IMR-90 (cell line): ENCODE measurements at regions not wholly inside any gene's neighbourhood (a gene's known extent, or its start where the extent isn't known, plus 50 kb on each side); places are given as distances from the start of the nearest gene placed in this dataset.

Experiments used
- ATAC-seq: fragments of 200-7000 bp; cut with Tn5 transposase; 2 replicates; pipeline ENCODE4 v1.9.1; 2020; ENCODE audit warnings: low read depth, mild to moderate bottlenecking, moderate library complexity
- BruUV-seq: library from RNA; stranded (reverse); fragments of 400-500 nt; replicated peaks from 2 replicates; lab custom pipeline; 2021; lab: Mats Ljungman, UMichigan
- CTCF ChIA-PET: fragments of 300-600 bp; formaldehyde crosslinking; extraction: SDS; loops from one replicate; lab custom pipeline; 2021; ENCODE audit warnings: antibody characterized with exemption; lab: Yijun Ruan, JAX
- POLR2A ChIA-PET: fragments of 300-600 bp; sonication (Branson Sonifier 250); formaldehyde crosslinking; loops from one replicate; lab custom pipeline; 2022; ENCODE audit warnings: antibody characterized with exemption; ENCODE audit not compliant: unreplicated experiment; lab: Charles Lee
- DNase-seq: peaks from one replicate; pipeline ENCODE4 v3.0.0; 2013
- H2AFZ ChIP-seq: replicated peaks from 2 replicates; pipeline ENCODE3; 2013; ENCODE audit warnings: low read length, mild to moderate bottlenecking; ENCODE audit not compliant: poor library complexity
- H2AK5ac ChIP-seq: 2 replicates; pipeline ENCODE4 v1.6.1; 2013; ENCODE audit warnings: low read depth, low read length, inconsistent platforms
- H2AK9ac ChIP-seq: replicated peaks from 2 replicates; pipeline ENCODE3; 2013; ENCODE audit warnings: mild to moderate bottlenecking, low read depth, low read length, moderate library complexity; ENCODE audit not compliant: poor library complexity
- H2BK120ac ChIP-seq: 2 replicates; pipeline ENCODE4 v1.6.1; 2013; ENCODE audit warnings: low read depth, low read length, inconsistent platforms
- H2BK15ac ChIP-seq: 3 replicates; pipeline ENCODE4 v1.6.1; 2013; ENCODE audit warnings: low read depth, low read length, inconsistent platforms
- H2BK20ac ChIP-seq: 2 replicates; pipeline ENCODE4 v1.6.1; 2013; ENCODE audit warnings: low read depth, mild to moderate bottlenecking, inconsistent platforms, low read length, moderate library complexity
- H2BK5ac ChIP-seq: 2 replicates; pipeline ENCODE4 v1.6.1; 2013; ENCODE audit warnings: mild to moderate bottlenecking, low read depth, low read length, inconsistent platforms; ENCODE audit not compliant: poor library complexity, severe bottlenecking
- H3K14ac ChIP-seq: replicated peaks from 2 replicates; pipeline ENCODE4 v1.6.1; 2013; ENCODE audit warnings: low read depth, low read length, inconsistent platforms
- H3K18ac ChIP-seq: 2 replicates; pipeline ENCODE4 v1.6.1; 2013; ENCODE audit warnings: low read depth, low read length, control low read depth
- H3K23ac ChIP-seq: 2 replicates; pipeline ENCODE4 v1.6.1; 2013; ENCODE audit warnings: low read depth, low read length, inconsistent platforms
- H3K27ac ChIP-seq: 2 replicates; pipeline ENCODE4 v1.5.1; 2013; ENCODE audit warnings: mild to moderate bottlenecking, control low read depth, low read length; ENCODE audit not compliant: insufficient read depth
- H3K27me3 ChIP-seq: 2 replicates; pipeline ENCODE4 v1.6.1; 2013; ENCODE audit warnings: low read length; ENCODE audit not compliant: control insufficient read depth, insufficient read depth
- H3K36me3 ChIP-seq: 2 replicates; pipeline ENCODE4 v1.6.1; 2013; ENCODE audit warnings: low read length, mixed read lengths; ENCODE audit not compliant: control insufficient read depth, insufficient read depth
- H3K4ac ChIP-seq: 2 replicates; pipeline ENCODE4 v1.6.1; 2013; ENCODE audit warnings: low read depth, low read length, inconsistent platforms
- H3K4me1 ChIP-seq: 2 replicates; pipeline ENCODE4 v1.6.1; 2013; ENCODE audit warnings: low read length, mixed read lengths; ENCODE audit not compliant: control insufficient read depth, insufficient read depth
- H3K4me2 ChIP-seq: 2 replicates; pipeline ENCODE4 v1.6.1; 2013; ENCODE audit warnings: low read depth, mild to moderate bottlenecking, control low read depth, low read length, moderate library complexity
- H3K4me3 ChIP-seq: 2 replicates; pipeline ENCODE4 v1.5.1; 2013; ENCODE audit warnings: low read depth, mild to moderate bottlenecking, control low read depth, low read length, moderate library complexity; ENCODE audit not compliant: insufficient read depth
- H3K56ac ChIP-seq: 2 replicates; pipeline ENCODE4 v1.6.1; 2013; ENCODE audit warnings: low read length, inconsistent platforms; ENCODE audit not compliant: insufficient read depth; ENCODE audit errors: extremely low read depth
- H3K79me1 ChIP-seq, 2 experiments: 2 replicates each; pipeline ENCODE4 v1.6.1; 2013; ENCODE audit warnings: low read length in 2 of 2, inconsistent platforms in 1 of 2, low read depth in 1 of 2
- H3K9ac ChIP-seq: 2 replicates; pipeline ENCODE4 v1.6.1; 2013; ENCODE audit warnings: low read depth, low read length, control low read depth
- H3K9me1 ChIP-seq: 2 replicates; pipeline ENCODE4 v1.6.1; 2013; ENCODE audit warnings: low read length, inconsistent platforms; ENCODE audit not compliant: insufficient read depth
- H3K9me3 ChIP-seq: 2 replicates; pipeline ENCODE4 v1.6.1; 2013; ENCODE audit warnings: low read length; ENCODE audit not compliant: control insufficient read depth, insufficient read depth
- H4K20me1 ChIP-seq: 2 replicates; pipeline ENCODE4 v1.6.1; 2013; ENCODE audit warnings: low read length, inconsistent platforms; ENCODE audit not compliant: insufficient read depth
- H4K5ac ChIP-seq: 2 replicates; pipeline ENCODE4 v1.6.1; 2013; ENCODE audit warnings: mild to moderate bottlenecking, low read depth, low read length, control low read depth
- H4K8ac ChIP-seq, 2 experiments: 2 replicates each; pipeline ENCODE4 v1.6.1; 2013; ENCODE audit warnings: low read depth in 2 of 2, low read length in 2 of 2, control low read depth in 1 of 2, inconsistent platforms in 1 of 2
- H4K91ac ChIP-seq: 2 replicates; pipeline ENCODE4 v1.6.1; 2013; ENCODE audit warnings: low read depth, low read length, inconsistent platforms; ENCODE audit not compliant: insufficient read depth
- BHLHE40 ChIP-seq: fragments of 150-350 bp; IDR thresholded peaks from 2 replicates; pipeline ENCODE4 v1.6.1; 2016; ENCODE audit warnings: mild to moderate bottlenecking, low read depth, low read length
- CEBPB ChIP-seq: IDR thresholded peaks from 2 replicates; pipeline ENCODE4 v1.6.1; 2012; ENCODE audit warnings: low read depth, low read length, improper control_type of control experiment
- CHD1 ChIP-seq: IDR thresholded peaks from 2 replicates; pipeline ENCODE4 v1.6.1; 2012; ENCODE audit warnings: low read depth, low read length, improper control_type of control experiment
- ELK1 ChIP-seq: fragments of 150-350 bp; IDR thresholded peaks from 2 replicates; pipeline ENCODE4 v1.6.1; 2016; ENCODE audit warnings: low read depth, mild to moderate bottlenecking, low read length, moderate library complexity, borderline replicate concordance
- FOS ChIP-seq: fragments of 150-350 bp; IDR thresholded peaks from 2 replicates; pipeline ENCODE4 v1.6.1; 2016; ENCODE audit warnings: low read depth, low read length
- MAZ ChIP-seq: IDR thresholded peaks from 2 replicates; pipeline ENCODE4 v1.6.1; 2012; ENCODE audit warnings: low read depth, mild to moderate bottlenecking, low read length, improper control_type of control experiment, moderate library complexity, borderline replicate concordance
- MXI1 ChIP-seq: IDR thresholded peaks from 2 replicates; pipeline ENCODE4 v1.6.1; 2012; ENCODE audit warnings: low read depth, mild to moderate bottlenecking, low read length, moderate library complexity, borderline replicate concordance
- NFE2L2 ChIP-seq: fragments of 150-350 bp; IDR thresholded peaks from 2 replicates; pipeline ENCODE4 v1.6.1; 2016; ENCODE audit warnings: low read depth, mild to moderate bottlenecking, low read length
- POLR2A ChIP-seq: IDR thresholded peaks from 2 replicates; pipeline ENCODE4 v1.6.1; 2012; ENCODE audit warnings: mild to moderate bottlenecking, low read depth, low read length
- RAD21 ChIP-seq: IDR thresholded peaks from 2 replicates; pipeline ENCODE4 v1.6.1; 2012; ENCODE audit warnings: low read length, improper control_type of control experiment
- RCOR1 ChIP-seq: IDR thresholded peaks from 2 replicates; pipeline ENCODE4 v1.6.1; 2012; ENCODE audit warnings: mild to moderate bottlenecking, low read length, improper control_type of control experiment; ENCODE audit not compliant: insufficient replicate concordance
- RFX5 ChIP-seq: IDR thresholded peaks from 2 replicates; pipeline ENCODE4 v1.8.0; 2012; ENCODE audit warnings: low read depth, mild to moderate bottlenecking, low read length, moderate library complexity
- SMC3 ChIP-seq: fragments of 150-350 bp; IDR thresholded peaks from 2 replicates; pipeline ENCODE4 v1.6.1; 2016; ENCODE audit warnings: low read depth, mild to moderate bottlenecking, antibody characterized with exemption, low read length, moderate library complexity
- USF2 ChIP-seq: fragments of 150-350 bp; IDR thresholded peaks from 2 replicates; pipeline ENCODE4 v1.6.1; 2017; ENCODE audit warnings: mild to moderate bottlenecking, antibody characterized with exemption, low read length, low read depth
- WGBS, 2 experiments: methylation state at CpG; one replicate each; pipeline versions ENCODE4 v1.1.5 to v1.1.7; 2013; ENCODE audit warnings: missing lambda C conversion rate in 2 of 2; ENCODE audit not compliant: insufficient read length in 1 of 2; ENCODE audit errors: extremely low coverage in 2 of 2; 5-methylcytosine and 5-hydroxymethylcytosine counted together
- dilution Hi-C: fragments of 300-500 bp; cut with HindIII; formaldehyde crosslinking; loops from one replicate; pipeline ENCODE4 v1.14.3; 2018; ENCODE audit warnings: low sequenced_read_pairs; ENCODE audit not compliant: unreplicated experiment
- in situ Hi-C: fragments of 300-500 bp; cut with MboI; formaldehyde crosslinking; loops from 3 replicates; pipeline ENCODE4 v1.14.3; 2019; ENCODE audit warnings: low sequenced_read_pairs, inconsistent platforms, mixed read lengths
- intact Hi-C: fragments of 100-400 bp; cut with micrococcal nuclease; formaldehyde crosslinking; loops from 2 replicates; pipeline ENCODE4 v1.10.0; 2022
- TF ChIP-seq, protein P1 (sequence below): conservative IDR thresholded peaks from 2 replicates; pipeline ENCODE4 v1.5.1; 2012; ENCODE audit warnings: mild to moderate bottlenecking, low read depth, low read length, improper control_type of control experiment

DNA sequence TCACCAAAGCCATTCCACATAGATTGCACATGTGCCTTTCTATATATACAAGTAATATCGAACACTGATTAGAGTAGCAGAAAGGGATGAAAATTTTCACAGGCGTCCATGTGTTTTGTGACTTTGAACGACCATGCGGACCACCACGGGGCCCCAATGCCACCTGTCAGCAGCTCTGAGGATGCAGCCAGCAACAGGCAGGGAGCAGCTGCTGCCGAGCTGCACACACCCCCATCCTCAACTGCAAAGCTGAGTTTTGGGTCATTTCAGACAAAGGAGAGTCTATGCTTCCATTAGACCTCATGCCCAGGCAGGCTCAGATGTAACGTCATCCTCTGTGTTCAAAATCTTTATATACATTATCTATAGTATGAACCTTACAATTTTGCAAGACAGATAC is 503.8 kb downstream of the IRX1 start:
- intact Hi-C loops (no loop called here), in situ Hi-C loops (no loop called here), dilution Hi-C loops (no loop called here)
- H3K36me3 ChIP-seq = no peaks in the 10 kb centered on the region
- no peak overlapping the region for H3K18ac ChIP-seq
- no peaks in the 10 kb centered on the region for H3K9me1 ChIP-seq
- no peaks in the 10 kb centered on the region for H3K27me3 ChIP-seq
- no peaks in the 10 kb centered on the region for H3K4me1 ChIP-seq
- H3K79me1 ChIP-seq = no peaks in the 10 kb centered on the region
- no peak overlapping the region for H3K9ac ChIP-seq
- H2AK5ac ChIP-seq = no peak overlapping the region
- H2BK20ac ChIP-seq = no peak overlapping the region
- H3K14ac ChIP-seq = no peak overlapping the region
- no peak overlapping the region for H4K8ac ChIP-seq
- no peak overlapping the region for H2AFZ ChIP-seq
- no peak overlapping the region for H3K4me3 ChIP-seq
- peaks cover 26% of the 10 kb centered on the region for H3K9me3 ChIP-seq
- DNase-seq (no peak), ATAC-seq (no peak)
- no CpG with 5 or more reads among the region's 7 CpGs for WGBS, 2 experiments
- H3K23ac ChIP-seq = no peak overlapping the region
- H4K5ac ChIP-seq = no peak overlapping the region
- H2BK15ac ChIP-seq = no peak overlapping the region
- no peak overlapping the region for H2BK120ac ChIP-seq
- ChIA-PET POLR2A (no interaction called here), CTCF (no interaction called here)
- no TSS peak for BruUV-seq
- TF ChIP-seq RCOR1 = no peak
- no peak for TF ChIP-seq CHD1
- no peak for TF ChIP-seq USF2
- no peak for TF ChIP-seq SMC3
- TF ChIP-seq ELK1 = no peak
- no peak for TF ChIP-seq FOS
- no peak for TF ChIP-seq RAD21
- TF ChIP-seq BHLHE40 = no peak
- TF ChIP-seq RFX5 = no peak
- no peak for TF ChIP-seq NFE2L2
- TF ChIP-seq POLR2A = no peak
- TF ChIP-seq CEBPB = no peak
- TF ChIP-seq MXI1 = no peak
- TF ChIP-seq MAZ = no peak
- TF ChIP-seq, protein P1, sequence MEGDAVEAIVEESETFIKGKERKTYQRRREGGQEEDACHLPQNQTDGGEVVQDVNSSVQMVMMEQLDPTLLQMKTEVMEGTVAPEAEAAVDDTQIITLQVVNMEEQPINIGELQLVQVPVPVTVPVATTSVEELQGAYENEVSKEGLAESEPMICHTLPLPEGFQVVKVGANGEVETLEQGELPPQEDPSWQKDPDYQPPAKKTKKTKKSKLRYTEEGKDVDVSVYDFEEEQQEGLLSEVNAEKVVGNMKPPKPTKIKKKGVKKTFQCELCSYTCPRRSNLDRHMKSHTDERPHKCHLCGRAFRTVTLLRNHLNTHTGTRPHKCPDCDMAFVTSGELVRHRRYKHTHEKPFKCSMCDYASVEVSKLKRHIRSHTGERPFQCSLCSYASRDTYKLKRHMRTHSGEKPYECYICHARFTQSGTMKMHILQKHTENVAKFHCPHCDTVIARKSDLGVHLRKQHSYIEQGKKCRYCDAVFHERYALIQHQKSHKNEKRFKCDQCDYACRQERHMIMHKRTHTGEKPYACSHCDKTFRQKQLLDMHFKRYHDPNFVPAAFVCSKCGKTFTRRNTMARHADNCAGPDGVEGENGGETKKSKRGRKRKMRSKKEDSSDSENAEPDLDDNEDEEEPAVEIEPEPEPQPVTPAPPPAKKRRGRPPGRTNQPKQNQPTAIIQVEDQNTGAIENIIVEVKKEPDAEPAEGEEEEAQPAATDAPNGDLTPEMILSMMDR = no peak
- H3K4me2 ChIP-seq = no peak overlapping the region
- H3K4ac ChIP-seq = no peak overlapping the region
- H3K27ac ChIP-seq = no peak overlapping the region
- H3K56ac ChIP-seq = no peak overlapping the region
- H2BK5ac ChIP-seq = no peak overlapping the region
- H4K20me1 ChIP-seq = no peaks in the 10 kb centered on the region
- H4K91ac ChIP-seq = no peak overlapping the region
- H2AK9ac ChIP-seq = no peak overlapping the region
